NB4 (cell line): ENCODE measurements at regions not wholly inside any gene's neighbourhood (a gene's known extent, or its start where the extent isn't known, plus 50 kb on each side); places are given as distances from the start of the nearest gene placed in this dataset.

Experiments
- CTCF ChIP-seq: IDR thresholded peaks from one replicate; pipeline ENCODE4 v1.5.1; 2012; ENCODE audit warnings: low read depth, low read length
- MAX ChIP-seq: IDR thresholded peaks from 2 replicates; pipeline ENCODE4 v1.6.1; 2011; ENCODE audit warnings: low read depth, low read length
- MYC ChIP-seq: IDR thresholded peaks from 2 replicates; pipeline ENCODE4 v1.6.1; 2011; ENCODE audit warnings: low read depth, low read length

- TF ChIP-seq CTCF = no peak
- no peak for TF ChIP-seq MAX
- no peak for TF ChIP-seq MYC
Measured at GRCh38 chrX:39125834-39126233, 324.6 kb downstream of the MID1IP1 start.
